WTC11 (cell line): ENCODE measurements at regions not wholly inside any gene's neighbourhood (a gene's known extent, or its start where the extent isn't known, plus 50 kb on each side); places are given as distances from the start of the nearest gene placed in this dataset.

Experiments
- ATF2 ChIP-seq: sonication (generic); formaldehyde crosslinking; IDR thresholded peaks from 2 replicates; pipeline ENCODE4 v1.8.1; 2022; ENCODE audit warnings: low read depth, missing genetic modification reagents, borderline replicate concordance
- CREB1 ChIP-seq: sonication (generic); formaldehyde crosslinking; IDR thresholded peaks from 2 replicates; pipeline ENCODE4 v1.8.0; 2023; ENCODE audit warnings: mild to moderate bottlenecking, missing genetic modification reagents
- CTCF ChIP-seq: fragments of 200-600 bp; IDR thresholded peaks from 2 replicates; pipeline ENCODE4 v1.8.0; 2022; ENCODE audit warnings: antibody characterized with exemption
- MAX ChIP-seq: sonication (generic); formaldehyde crosslinking; IDR thresholded peaks from 2 replicates; pipeline ENCODE4 v1.8.0; 2022; ENCODE audit warnings: mild to moderate bottlenecking, missing genetic modification reagents
- NR2C2 ChIP-seq: sonication (generic); formaldehyde crosslinking; IDR thresholded peaks from 2 replicates; pipeline ENCODE4 v1.8.0; 2022; ENCODE audit warnings: mild to moderate bottlenecking, missing genetic modification reagents
- SMAD3 ChIP-seq: sonication (generic); formaldehyde crosslinking; IDR thresholded peaks from 2 replicates; pipeline ENCODE4 v1.8.0; 2022; ENCODE audit warnings: missing genetic modification reagents, mild to moderate bottlenecking, borderline replicate concordance
- SOX15 ChIP-seq: fragments of 250-450 bp; sonication (Bioruptor Pico); IDR thresholded peaks from 2 replicates; pipeline ENCODE4 v1.9.0; 2021; ENCODE audit warnings: mild to moderate bottlenecking
- SP1 ChIP-seq: sonication (generic); formaldehyde crosslinking; conservative IDR thresholded peaks from 2 replicates; pipeline ENCODE4 v1.8.1; 2022; ENCODE audit warnings: missing genetic modification reagents
- TEAD4 ChIP-seq: sonication (generic); formaldehyde crosslinking; IDR thresholded peaks from 2 replicates; pipeline ENCODE4 v1.8.0; 2022; ENCODE audit warnings: mild to moderate bottlenecking, missing genetic modification reagents
- TP53 ChIP-seq: sonication (generic); formaldehyde crosslinking; IDR thresholded peaks from 2 replicates; pipeline ENCODE4 v1.8.1; 2023; ENCODE audit warnings: mild to moderate bottlenecking, missing genetic modification reagents
- ZBTB21 ChIP-seq: sonication (generic); formaldehyde crosslinking; IDR thresholded peaks from 2 replicates; pipeline ENCODE4 v1.8.1; 2023; ENCODE audit warnings: mild to moderate bottlenecking, missing genetic modification reagents, borderline replicate concordance
- ZNF138 ChIP-seq: sonication (generic); formaldehyde crosslinking; conservative IDR thresholded peaks from 2 replicates; pipeline ENCODE4 v1.8.1; 2022; ENCODE audit warnings: mild to moderate bottlenecking, moderate library complexity, missing genetic modification reagents
- ZNF232 ChIP-seq: sonication (generic); formaldehyde crosslinking; IDR thresholded peaks from 2 replicates; pipeline ENCODE4 v1.8.0; 2022; ENCODE audit warnings: mild to moderate bottlenecking, missing genetic modification reagents
- ZSCAN18 ChIP-seq: fragments of 250-450 bp; sonication (Bioruptor Pico); IDR thresholded peaks from 2 replicates; pipeline ENCODE4 v2.1.2; 2022; ENCODE audit warnings: mild to moderate bottlenecking, moderate library complexity

- TF ChIP-seq SOX15 (CRISPR knock-in tag): no peak
- TF ChIP-seq SP1: no peak
- TF ChIP-seq NR2C2 (CRISPR knock-in tag): no peak
- no peak for TF ChIP-seq CTCF
- no peak for TF ChIP-seq TEAD4
- TF ChIP-seq MAX (CRISPR knock-in tag): no peak
- TF ChIP-seq ATF2 (CRISPR knock-in tag): no peak
- no peak for TF ChIP-seq ZBTB21 (CRISPR knock-in tag)
- no peak for TF ChIP-seq ZSCAN18 (CRISPR knock-in tag)
- no peak for TF ChIP-seq SMAD3 (CRISPR knock-in tag)
- no peak for TF ChIP-seq ZNF138 (CRISPR knock-in tag)
- TF ChIP-seq ZNF232 (CRISPR knock-in tag): no peak
- no peak for TF ChIP-seq CREB1 (CRISPR knock-in tag)
- no peak for TF ChIP-seq TP53 (CRISPR knock-in tag)
Measured at GRCh38 chr12:105843561-105843960, 295.2 kb downstream of the NUAK1 start.
